Mucosa of rectum (tissue), 2 donors: ENCODE measurements at regions not wholly inside any gene's neighbourhood (a gene's known extent, or its start where the extent isn't known, plus 50 kb on each side); places are given as distances from the start of the nearest gene placed in this dataset.

ENCODE experiments used
- H3K27ac ChIP-seq, 2 donors: one replicate each; pipeline ENCODE4 v1.7.0; 2013; ENCODE audit warnings: inconsistent platforms in 2 of 2, low read depth in 2 of 2, low read length in 2 of 2
- H3K27me3 ChIP-seq, 2 donors: one replicate each; pipeline ENCODE4 v1.7.0; 2013; ENCODE audit warnings: low read length in 2 of 2; ENCODE audit not compliant: control insufficient read depth in 2 of 2, insufficient read depth in 2 of 2
- H3K36me3 ChIP-seq, 2 donors: one replicate each; pipeline ENCODE4 v1.7.0; 2013; ENCODE audit warnings: low read length in 2 of 2; ENCODE audit not compliant: control insufficient read depth in 2 of 2, insufficient read depth in 2 of 2
- H3K4me1 ChIP-seq, 2 donors: one replicate each; pipeline ENCODE4 v1.7.0; 2013; ENCODE audit warnings: low read length in 2 of 2, mild to moderate bottlenecking in 1 of 2; ENCODE audit not compliant: control insufficient read depth in 2 of 2, insufficient read depth in 2 of 2
- H3K4me3 ChIP-seq, 2 donors: one replicate each; pipeline ENCODE4 v1.7.0; 2013; ENCODE audit warnings: low read length in 2 of 2
- H3K9ac ChIP-seq, 2 donors: one replicate each; pipeline ENCODE4 v1.7.0; 2013; ENCODE audit warnings: low read length in 2 of 2, low read depth in 1 of 2, mild to moderate bottlenecking in 1 of 2
- H3K9me3 ChIP-seq, 2 donors: one replicate each; pipeline ENCODE4 v1.7.0; 2013; ENCODE audit warnings: low read length in 2 of 2; ENCODE audit not compliant: control insufficient read depth in 2 of 2
- donor health status: healthy.
- donor health status: Normal muscosa, but diverticular disease.

GRCh38 chr2:153115141-153115540, 363.4 kb downstream of the RPRM start:
- no peaks in the 10 kb centered on the region for H3K36me3 ChIP-seq
- no peak overlapping the region for H3K9ac ChIP-seq
- no peak overlapping the region for H3K27ac ChIP-seq
- peaks cover 0 to 3% of the 10 kb centered on the region in 2 donors for H3K4me1 ChIP-seq
- no peaks in the 10 kb centered on the region for H3K9me3 ChIP-seq
- H3K4me3 ChIP-seq: no peak overlapping the region
- no peaks in the 10 kb centered on the region for H3K27me3 ChIP-seq

- Histone ChIP-seq H3K4me1 (peaks cover 0 to 3% of the 10 kb centered on the region in 2 donors), H3K36me3 (no peaks in the 10 kb centered on the region), H3K4me3 (no peak overlapping the region), H3K9me3 (no peaks in the 10 kb centered on the region), H3K27me3 (no peaks in the 10 kb centered on the region), H3K27ac (no peak overlapping the region), H3K9ac (no peak overlapping the region)
Measured at GRCh38 chr2:153110486-153110885, 368.1 kb downstream of the RPRM start.

DNA sequence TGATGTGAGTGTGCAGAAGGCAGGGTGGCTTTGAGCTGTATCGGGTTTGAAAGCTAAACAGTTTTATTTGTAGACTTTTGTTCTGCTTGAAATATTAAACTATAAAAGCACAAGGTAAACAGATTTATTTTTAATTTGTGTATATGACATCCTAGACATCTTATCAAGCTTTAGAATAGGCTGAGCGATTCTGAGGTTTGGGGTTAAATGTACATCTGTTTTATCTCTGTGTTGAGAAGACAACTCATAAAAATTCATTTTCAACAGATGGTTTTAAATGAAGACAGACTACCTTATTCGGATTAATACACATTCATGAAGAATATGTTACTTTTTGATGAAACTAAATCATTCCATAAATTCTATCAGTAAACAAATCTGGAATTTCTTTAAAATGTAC, 368.8 kb downstream of the RPRM start:
- Histone ChIP-seq H3K27ac (no peak overlapping the region), H3K36me3 (no peaks in the 10 kb centered on the region), H3K4me1 (peaks cover 0 to under 1% of the 10 kb centered on the region in 2 donors), H3K27me3 (no peaks in the 10 kb centered on the region), H3K9me3 (no peaks in the 10 kb centered on the region), H3K4me3 (no peak overlapping the region), H3K9ac (no peak overlapping the region)

DNA sequence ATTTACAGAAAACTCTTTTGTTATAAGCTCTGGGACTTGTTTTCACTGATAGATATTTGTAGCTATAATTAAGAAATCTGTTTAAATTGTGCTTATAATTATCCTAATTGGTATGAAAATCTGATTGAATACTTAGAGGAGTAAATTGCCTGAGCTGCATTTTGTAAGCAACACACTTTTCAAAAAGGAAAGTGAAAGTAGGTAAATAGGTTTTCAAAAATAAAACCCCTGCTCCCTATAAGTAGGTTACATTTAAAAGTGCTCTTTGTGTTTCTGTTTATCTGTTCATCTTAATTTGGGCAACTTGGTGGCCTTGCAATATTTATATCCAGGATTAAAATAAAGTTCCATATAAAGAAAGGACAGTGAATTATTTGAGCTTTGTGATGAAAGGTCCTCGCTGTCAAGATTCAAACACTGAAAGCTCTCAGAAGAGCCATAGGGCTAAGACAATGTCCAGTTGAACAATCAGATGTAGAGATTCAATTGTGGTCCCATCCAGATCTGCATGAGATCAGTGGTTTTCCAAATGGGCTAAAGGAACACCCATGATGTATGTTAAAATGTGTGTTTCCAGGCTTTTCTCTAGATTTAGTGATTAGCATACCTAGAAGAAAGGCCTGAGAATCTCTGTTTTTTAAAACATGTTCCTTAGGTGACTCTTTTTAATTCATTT, 371.6 kb downstream of the RPRM start:
- H3K9me3 ChIP-seq: no peaks in the 10 kb centered on the region
- no peaks in the 10 kb centered on the region for H3K36me3 ChIP-seq
- no peak overlapping the region for H3K27ac ChIP-seq
- H3K4me1 ChIP-seq: no peaks in the 10 kb centered on the region
- no peaks in the 10 kb centered on the region for H3K27me3 ChIP-seq
- no peak overlapping the region for H3K4me3 ChIP-seq
- no peak overlapping the region for H3K9ac ChIP-seq

- H3K9ac ChIP-seq: no peak overlapping the region
- H3K9me3 ChIP-seq: no peaks in the 10 kb centered on the region
- no peak overlapping the region for H3K27ac ChIP-seq
- H3K4me3 ChIP-seq: no peak overlapping the region
- no peaks in the 10 kb centered on the region for H3K27me3 ChIP-seq
- H3K4me1 ChIP-seq: no peaks in the 10 kb centered on the region
- H3K36me3 ChIP-seq: no peaks in the 10 kb centered on the region
Measured at GRCh38 chr2:153105829-153106578, 372.6 kb downstream of the RPRM start.

- Histone ChIP-seq H3K9me3 (no peaks in the 10 kb centered on the region), H3K36me3 (no peaks in the 10 kb centered on the region), H3K4me1 (no peaks in the 10 kb centered on the region), H3K9ac (no peak overlapping the region), H3K27ac (no peak overlapping the region), H3K27me3 (no peaks in the 10 kb centered on the region), H3K4me3 (no peak overlapping the region)
Measured at GRCh38 chr2:153101187-153101586, 377.4 kb downstream of the RPRM start.

DNA sequence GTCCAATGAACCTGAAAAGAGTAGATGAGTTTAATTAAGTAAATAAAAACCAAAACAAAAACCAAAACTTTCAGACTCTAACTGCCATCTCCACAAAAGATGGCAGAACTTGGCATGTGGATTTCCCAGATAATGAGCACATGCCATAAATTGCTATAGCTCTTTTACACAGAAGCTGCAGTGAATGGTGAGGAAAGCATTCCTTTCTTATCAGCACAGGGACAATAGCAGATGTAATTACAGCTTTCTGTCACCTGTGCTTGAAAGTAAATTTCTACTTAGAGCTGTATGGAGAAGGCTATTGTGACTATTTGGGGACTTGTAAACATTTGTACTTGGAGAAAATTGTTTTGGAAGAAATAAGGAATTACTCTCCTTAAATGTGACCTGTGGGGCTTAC, 378.4 kb downstream of the RPRM start:
- H3K4me1 ChIP-seq: no peaks in the 10 kb centered on the region
- no peaks in the 10 kb centered on the region for H3K27me3 ChIP-seq
- H3K27ac ChIP-seq: no peak overlapping the region

GRCh38 chr2:153098073-153098472, 379.7 kb downstream of the ARL6IP6 start:
- Histone ChIP-seq H3K9ac (no peak overlapping the region), H3K27ac (no peak overlapping the region), H3K36me3 (no peaks in the 10 kb centered on the region), H3K9me3 (no peaks in the 10 kb centered on the region), H3K4me1 (no peaks in the 10 kb centered on the region), H3K4me3 (no peak overlapping the region), H3K27me3 (no peaks in the 10 kb centered on the region)

More for the DNA sequence above, 378.4 kb downstream of the RPRM start:
- Histone ChIP-seq H3K9me3 (no peaks in the 10 kb centered on the region), H3K36me3 (no peaks in the 10 kb centered on the region), H3K9ac (no peak overlapping the region), H3K4me3 (no peak overlapping the region)

DNA sequence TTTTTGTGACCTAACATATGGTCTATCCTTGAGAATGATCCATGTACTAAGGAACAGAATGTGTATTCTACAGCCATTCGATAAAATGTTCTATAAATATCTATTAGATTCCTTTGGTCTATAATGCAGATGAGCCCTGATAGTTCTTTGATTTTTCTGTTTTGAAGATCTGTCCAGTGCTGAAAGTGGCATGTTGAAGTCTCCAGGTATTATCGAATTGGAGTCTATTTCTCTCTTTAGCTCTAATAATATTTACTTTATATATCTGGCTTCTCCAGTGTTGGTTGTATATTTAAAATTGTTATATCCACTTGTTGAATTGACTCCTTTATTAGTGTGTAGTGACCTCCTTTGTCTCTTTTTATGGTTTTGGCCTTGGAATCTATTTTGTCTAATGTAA, 377.9 kb downstream of the ARL6IP6 start:
- no peak overlapping the region for H3K27ac ChIP-seq
- H3K4me1 ChIP-seq: no peaks in the 10 kb centered on the region
- H3K9ac ChIP-seq: no peak overlapping the region
- H3K9me3 ChIP-seq: no peaks in the 10 kb centered on the region
- H3K4me3 ChIP-seq: no peak overlapping the region
- H3K27me3 ChIP-seq: no peaks in the 10 kb centered on the region
- no peaks in the 10 kb centered on the region for H3K36me3 ChIP-seq

DNA sequence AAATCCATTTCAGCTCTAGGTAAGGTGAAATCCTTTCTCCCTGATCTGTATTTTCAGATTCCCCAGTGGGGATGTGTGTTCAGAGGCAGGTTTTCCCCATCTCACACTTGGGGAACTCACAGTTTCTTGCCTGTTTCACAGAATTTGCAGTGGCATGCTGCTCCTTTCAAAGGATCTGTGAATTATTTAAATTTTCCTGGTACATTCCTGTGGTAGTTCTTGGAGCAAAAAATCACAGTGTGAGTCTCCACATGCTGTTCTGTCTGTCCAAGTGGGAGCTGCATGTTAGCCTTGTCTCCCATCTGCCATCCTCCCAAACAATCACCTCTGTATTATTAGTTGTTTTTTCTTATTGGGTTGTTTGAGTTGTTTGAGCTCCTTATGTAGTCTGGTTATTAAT, 372.9 kb downstream of the ARL6IP6 start:
- Histone ChIP-seq H3K9me3 (no peaks in the 10 kb centered on the region), H3K36me3 (no peaks in the 10 kb centered on the region), H3K27me3 (no peaks in the 10 kb centered on the region), H3K27ac (no peak overlapping the region), H3K4me1 (no peaks in the 10 kb centered on the region), H3K9ac (no peak overlapping the region), H3K4me3 (no peak overlapping the region)
